Gastroesophageal sphincter (tissue), 3 donors: ENCODE measurements at regions not wholly inside any gene's neighbourhood (a gene's known extent, or its start where the extent isn't known, plus 50 kb on each side); places are given as distances from the start of the nearest gene placed in this dataset.

Experiments
- CTCF ChIP-seq, 4 experiments: fragments of 200-600 bp in 2 of 4; fragments of 450-650 bp in 2 of 4; sonication (generic) in 1 of 4; IDR thresholded peaks; one replicate each; pipeline ENCODE4 v1.5.1; 2017 to 2019; ENCODE audit warnings: antibody characterized with exemption in 4 of 4, mild to moderate bottlenecking in 2 of 4, moderate library complexity in 2 of 4
- EP300 ChIP-seq: sonication (generic); formaldehyde crosslinking; IDR thresholded peaks from one replicate; pipeline ENCODE4 v1.6.1; 2017; ENCODE audit warnings: antibody characterized with exemption, mild to moderate bottlenecking
- POLR2A ChIP-seq, 2 donors: fragments of 450-650 bp; IDR thresholded peaks; one replicate each; pipeline ENCODE4 v1.6.1; 2017; ENCODE audit warnings: antibody characterized with exemption in 2 of 2, mild to moderate bottlenecking in 2 of 2, moderate library complexity in 1 of 2

GRCh38 chr15:94145046-94145445, 86.3 kb upstream of the MCTP2 start:
- TF ChIP-seq CTCF (IDR thresholded peaks at IDR 0.05) (no peak), POLR2A (IDR thresholded peaks at IDR 0.05) (no peak), EP300 (no peak)
